ENCODE measurements at regions not wholly inside any gene's neighbourhood (a gene's known extent, or its start where the extent isn't known, plus 50 kb on each side); places are given as distances from the start of the nearest gene placed in this dataset.
"Not testable (repeated sequence)": the region's sequence is repeated elsewhere in the genome, so short reads cannot be mapped to it uniquely, and the experiment has no call there.

- intact Hi-C loops (cut with micrococcal nuclease), result loop anchor here (2.0 to 5.0 kb wide), 4 partner anchors 91 to 867 kb away; partner anchors contain the start of gene GALNT4
- H3K9me3 Mint-ChIP-seq, result peaks cover 21% of the 10 kb centered on the region
- DNase-seq, result no peak
- no peaks in the 10 kb centered on the region for H3K27me3 Mint-ChIP-seq
- peaks cover 3% of the 10 kb centered on the region for H3K36me3 Mint-ChIP-seq (ENCODE audit: low read depth)
- no peak overlapping the region for H3K4me3 Mint-ChIP-seq
- H3K27ac Mint-ChIP-seq, result no peak overlapping the region
- peaks cover 27% of the 10 kb centered on the region for H3K4me1 Mint-ChIP-seq
Observed at GRCh38 chr12:89163918-89164317, 188.4 kb downstream of the DUSP6 start.

- DNase-seq, result peak; percentile 86
- Mint-ChIP-seq H3K4me3 (no peak overlapping the region), H3K9me3 (peaks cover 15% of the 10 kb centered on the region), H3K27ac (no peak overlapping the region), H3K4me1 (peaks cover 17% of the 10 kb centered on the region), H3K36me3 (ENCODE audit: low read depth) (peaks cover 2% of the 10 kb centered on the region), H3K27me3 (no peaks in the 10 kb centered on the region)
- intact Hi-C loops (cut with micrococcal nuclease), result loop anchor here (1.0 to 5.0 kb wide), 12 partner anchors 19 to 865 kb away; partner anchors contain the start of gene GALNT4
Observed at GRCh38 chr12:89162589-89163261, 189.6 kb downstream of the DUSP6 start.

GRCh38 chr12:89161557-89161956, 190.7 kb downstream of the DUSP6 start:
- peaks cover 2% of the 10 kb centered on the region for H3K36me3 Mint-ChIP-seq (ENCODE audit: low read depth)
- H3K27me3 Mint-ChIP-seq, result no peaks in the 10 kb centered on the region
- no peak for DNase-seq
- no peak overlapping the region for H3K4me3 Mint-ChIP-seq
- intact Hi-C loops (cut with micrococcal nuclease), result loop anchor here (5.0 kb wide), 1 partner anchor 864 kb away; no protein-coding TSS in a partner anchor
- peaks cover 23% of the 10 kb centered on the region for H3K4me1 Mint-ChIP-seq
- H3K9me3 Mint-ChIP-seq, result peaks cover 18% of the 10 kb centered on the region
- no peak overlapping the region for H3K27ac Mint-ChIP-seq

GRCh38 chr12:89160716-89161123, 191.6 kb downstream of the DUSP6 start:
- Mint-ChIP-seq H3K27ac (no peak overlapping the region), H3K4me1 (peaks cover 24% of the 10 kb centered on the region), H3K9me3 (peaks cover 18% of the 10 kb centered on the region), H3K4me3 (no peak overlapping the region), H3K36me3 (ENCODE audit: low read depth) (peaks cover 2% of the 10 kb centered on the region), H3K27me3 (no peaks in the 10 kb centered on the region)
- DNase-seq, result peak; percentile 70
- intact Hi-C loops (cut with micrococcal nuclease), result loop anchor here (5.0 kb wide), 1 partner anchor 863 kb away; no protein-coding TSS in a partner anchor

GRCh38 chr12:89157413-89157812, 194.9 kb downstream of the DUSP6 start:
- intact Hi-C loops (cut with micrococcal nuclease), result loop anchor here (1.0 kb wide), 1 partner anchor 87 kb away; no protein-coding TSS in a partner anchor
- Mint-ChIP-seq H3K9me3 (peaks cover 12% of the 10 kb centered on the region), H3K27ac (peak overlapping the region; percentile 70), H3K36me3 (ENCODE audit: low read depth) (peaks cover 4% of the 10 kb centered on the region), H3K4me3 (no peak overlapping the region), H3K27me3 (no peaks in the 10 kb centered on the region), H3K4me1 (peaks cover 22% of the 10 kb centered on the region)
- no peak for DNase-seq

GRCh38 chr12:89156862-89157262, 195.4 kb downstream of the DUSP6 start:
- peak overlapping the region; percentile 74 for H3K27ac Mint-ChIP-seq
- H3K4me3 Mint-ChIP-seq, result peak overlapping the region; percentile 34
- peaks cover 23% of the 10 kb centered on the region for H3K4me1 Mint-ChIP-seq
- no peaks in the 10 kb centered on the region for H3K27me3 Mint-ChIP-seq
- peaks cover 13% of the 10 kb centered on the region for H3K9me3 Mint-ChIP-seq
- H3K36me3 Mint-ChIP-seq (ENCODE audit: low read depth), result peaks cover 4% of the 10 kb centered on the region
- intact Hi-C loops (cut with micrococcal nuclease), result loop anchor here (1.0 kb wide), 1 partner anchor 87 kb away; no protein-coding TSS in a partner anchor
- DNase-seq, result no peak

- no peak for DNase-seq
- Mint-ChIP-seq H3K36me3 (ENCODE audit: low read depth) (peaks cover 6% of the 10 kb centered on the region), H3K4me3 (peak overlapping the region; percentile 34), H3K27me3 (no peaks in the 10 kb centered on the region), H3K27ac (peak overlapping the region; percentile 74), H3K4me1 (peaks cover 27% of the 10 kb centered on the region), H3K9me3 (peaks cover 17% of the 10 kb centered on the region)
- intact Hi-C loops (cut with micrococcal nuclease), result no loop called here
Observed at GRCh38 chr12:89156340-89156739, 196.0 kb downstream of the DUSP6 start.

GRCh38 chr12:89155826-89156225, 196.5 kb downstream of the DUSP6 start:
- Mint-ChIP-seq H3K9me3 (peaks cover 22% of the 10 kb centered on the region), H3K27ac (no peak overlapping the region), H3K4me3 (no peak overlapping the region), H3K27me3 (no peaks in the 10 kb centered on the region), H3K36me3 (ENCODE audit: low read depth) (peaks cover 9% of the 10 kb centered on the region), H3K4me1 (peaks cover 27% of the 10 kb centered on the region)
- no peak for DNase-seq
- intact Hi-C loops (cut with micrococcal nuclease), result no loop called here

GRCh38 chr12:89154743-89155499, 197.4 kb downstream of the DUSP6 start:
- Mint-ChIP-seq H3K4me1 (peaks cover 27% of the 10 kb centered on the region), H3K9me3 (peaks cover 28% of the 10 kb centered on the region), H3K4me3 (no peak overlapping the region), H3K36me3 (ENCODE audit: low read depth) (peaks cover 15% of the 10 kb centered on the region), H3K27ac (no peak overlapping the region), H3K27me3 (no peaks in the 10 kb centered on the region)
- no peak for DNase-seq
- intact Hi-C loops (cut with micrococcal nuclease), result no loop called here

GRCh38 chr12:89153341-89153740, 199.0 kb downstream of the DUSP6 start:
- H3K4me3 Mint-ChIP-seq, result no peak overlapping the region
- no peak for DNase-seq
- peak overlapping the region; percentile 26 for H3K27ac Mint-ChIP-seq
- H3K4me1 Mint-ChIP-seq, result peaks cover 27% of the 10 kb centered on the region
- H3K27me3 Mint-ChIP-seq, result no peaks in the 10 kb centered on the region
- peaks cover 30% of the 10 kb centered on the region for H3K9me3 Mint-ChIP-seq
- peaks cover 21% of the 10 kb centered on the region for H3K36me3 Mint-ChIP-seq (ENCODE audit: low read depth)
- intact Hi-C loops (cut with micrococcal nuclease), result no loop called here

- intact Hi-C loops (cut with micrococcal nuclease), result no loop called here
- Mint-ChIP-seq H3K9me3 (peaks cover 37% of the 10 kb centered on the region), H3K4me1 (peaks cover 14% of the 10 kb centered on the region), H3K27me3 (no peaks in the 10 kb centered on the region), H3K27ac (no peak overlapping the region), H3K36me3 (ENCODE audit: low read depth) (peaks cover 24% of the 10 kb centered on the region), H3K4me3 (no peak overlapping the region)
- DNase-seq, result no peak
Observed at GRCh38 chr12:89151536-89151935, 200.8 kb downstream of the DUSP6 start.

GRCh38 chr12:89150789-89151188, 201.5 kb downstream of the DUSP6 start:
- H3K36me3 Mint-ChIP-seq (ENCODE audit: low read depth), result peaks cover 24% of the 10 kb centered on the region
- intact Hi-C loops (cut with micrococcal nuclease); H3K4me1 Mint-ChIP-seq; H3K4me3 Mint-ChIP-seq; H3K27me3 Mint-ChIP-seq; H3K27ac Mint-ChIP-seq; DNase-seq: not testable (repeated sequence)
- peaks cover 37% of the 10 kb centered on the region for H3K9me3 Mint-ChIP-seq

GRCh38 chr12:89140602-89141238, 211.6 kb downstream of the DUSP6 start:
- H3K9me3 Mint-ChIP-seq, result peaks cover 10% of the 10 kb centered on the region
- no peaks in the 10 kb centered on the region for H3K36me3 Mint-ChIP-seq (ENCODE audit: low read depth)
- no peak for DNase-seq
- no peak overlapping the region for H3K27ac Mint-ChIP-seq
- no peak overlapping the region for H3K4me3 Mint-ChIP-seq
- peaks cover 21% of the 10 kb centered on the region for H3K4me1 Mint-ChIP-seq
- H3K27me3 Mint-ChIP-seq, result peaks cover 2% of the 10 kb centered on the region
- intact Hi-C loops (cut with micrococcal nuclease), result no loop called here

GRCh38 chr12:89140141-89140540, 212.2 kb downstream of the DUSP6 start:
- intact Hi-C loops (cut with micrococcal nuclease), result no loop called here
- DNase-seq, result no peak
- Mint-ChIP-seq H3K27me3 (peaks cover 2% of the 10 kb centered on the region), H3K4me3 (no peak overlapping the region), H3K4me1 (peaks cover 22% of the 10 kb centered on the region), H3K27ac (no peak overlapping the region), H3K36me3 (ENCODE audit: low read depth) (no peaks in the 10 kb centered on the region), H3K9me3 (peaks cover 10% of the 10 kb centered on the region)
